AG09319 (cell line): ENCODE measurements at regions not wholly inside any gene's neighbourhood (a gene's known extent, or its start where the extent isn't known, plus 50 kb on each side); places are given as distances from the start of the nearest gene placed in this dataset.

Source experiments
- DNase-seq: peaks from one replicate; pipeline ENCODE4 v3.0.0-alpha.2; 2010; ENCODE audit warnings: low read depth; ENCODE audit errors: extremely low read depth
- CTCF ChIP-seq: IDR thresholded peaks from 2 replicates; pipeline ENCODE4 v1.5.1; 2011; ENCODE audit warnings: low read depth, mild to moderate bottlenecking, inconsistent platforms, low read length, moderate library complexity

DNA sequence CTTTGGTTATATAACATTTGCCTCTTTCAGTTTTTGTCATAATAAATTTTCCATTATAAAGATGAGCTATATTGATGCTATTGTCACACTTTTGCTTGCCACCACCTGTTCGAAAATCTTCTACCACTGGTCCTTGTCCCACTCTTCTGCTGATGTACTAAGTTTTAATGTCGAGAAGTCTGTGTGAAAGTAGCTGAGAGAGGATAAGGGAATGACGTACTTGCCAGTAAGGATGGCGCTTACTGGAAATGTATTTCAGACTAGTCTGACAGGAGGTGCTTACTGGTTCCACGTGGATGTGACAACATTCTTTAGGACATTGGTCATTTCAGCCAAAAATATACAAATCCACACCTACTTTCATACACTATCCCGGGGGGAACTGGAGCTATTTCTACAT is 132.7 kb upstream of the NR3C2 start:
- no peak for DNase-seq
- no peak for TF ChIP-seq CTCF

DNA sequence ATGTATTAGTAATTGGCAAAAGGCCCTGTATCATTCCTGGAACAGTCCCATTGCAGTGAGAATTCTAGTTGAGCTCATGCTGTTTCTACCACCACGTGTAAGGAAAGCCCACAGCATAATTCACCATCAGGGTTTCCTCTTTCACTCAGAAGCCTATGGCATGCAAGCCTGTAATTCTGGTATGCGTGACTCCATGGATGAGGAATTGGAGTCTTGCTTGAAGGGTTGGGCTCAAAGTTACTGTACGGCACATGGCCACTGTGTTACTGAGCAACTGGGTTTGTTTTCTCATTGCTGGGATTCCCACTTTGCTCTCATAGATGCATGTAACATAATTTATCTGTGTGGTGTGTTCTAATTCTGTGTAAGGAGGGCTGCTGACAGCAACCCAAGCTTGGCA is 132.3 kb upstream of the NR3C2 start:
- no peak for TF ChIP-seq CTCF
- no peak for DNase-seq

DNA sequence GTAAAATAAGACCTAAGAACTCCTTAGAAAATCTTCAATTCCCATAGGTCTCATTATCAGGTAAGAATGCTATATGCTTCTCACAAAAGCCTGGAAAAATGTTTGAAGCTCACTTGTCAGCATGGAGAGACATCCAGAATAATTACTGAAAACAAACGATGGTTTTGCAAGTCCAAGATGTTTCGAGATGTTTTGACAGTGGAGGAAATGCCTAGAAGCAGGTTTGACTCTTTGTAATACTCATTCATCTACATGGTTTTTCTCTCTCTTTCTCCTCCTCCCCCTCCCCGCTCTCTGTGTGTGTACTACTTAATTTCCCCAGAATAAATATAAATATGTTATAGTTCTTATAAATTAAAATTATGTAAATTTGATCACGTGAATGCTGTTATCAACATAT is 131.9 kb upstream of the NR3C2 start:
- no peak for TF ChIP-seq CTCF
- DNase-seq, result no peak

GRCh38 chr4:148573296-148573695 is 131.1 kb upstream of the NR3C2 start:
- no peak for TF ChIP-seq CTCF
- no peak for DNase-seq

DNA sequence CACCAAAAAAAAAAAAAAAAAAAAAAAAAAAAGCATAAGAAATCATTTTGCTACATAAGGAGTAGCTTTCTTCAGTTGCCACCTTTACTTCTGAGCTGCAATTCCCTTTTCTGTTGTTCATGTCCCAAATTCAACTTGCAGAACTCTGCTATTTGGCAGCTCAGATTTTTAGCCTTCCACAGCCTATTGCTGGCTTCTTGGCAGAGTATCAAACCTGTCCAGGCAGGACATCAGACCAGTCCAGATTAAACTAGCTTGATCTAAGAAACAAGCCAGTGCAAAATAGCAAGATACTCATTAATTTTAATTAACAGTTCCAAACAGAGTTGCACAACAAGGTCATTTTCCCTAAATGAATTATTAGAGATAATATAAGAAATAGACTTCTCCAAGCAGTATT is 123.6 kb upstream of the NR3C2 start:
- DNase-seq, result no peak
- TF ChIP-seq CTCF, result no peak

GRCh38 chr4:148563684-148564083 is 121.5 kb upstream of the NR3C2 start:
- TF ChIP-seq CTCF, result no peak
- DNase-seq, result no peak

DNA sequence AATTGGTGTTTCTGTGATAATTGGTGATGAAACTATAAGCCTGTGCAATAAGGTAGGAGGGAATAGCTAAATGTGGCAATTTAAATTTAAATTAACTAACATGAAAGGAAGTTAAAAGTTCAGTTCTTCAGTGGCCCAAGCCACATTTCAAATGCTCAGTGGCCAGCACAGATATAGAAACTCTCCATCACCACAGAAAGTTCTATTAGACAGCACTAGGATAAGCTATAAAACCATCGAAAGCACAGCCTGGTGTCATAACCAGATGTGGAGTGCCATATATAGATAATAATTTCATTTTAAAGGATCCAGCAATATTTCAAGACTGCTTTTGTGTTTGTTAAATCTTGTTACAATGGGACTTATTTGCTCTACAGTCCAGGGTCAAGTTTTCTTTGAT is 119.3 kb upstream of the NR3C2 start:
- TF ChIP-seq CTCF, result no peak
- DNase-seq, result no peak
